Caco-2 (cell line): ENCODE measurements at regions not wholly inside any gene's neighbourhood (a gene's known extent, or its start where the extent isn't known, plus 50 kb on each side); places are given as distances from the start of the nearest gene placed in this dataset.

Experiments
- BruUV-seq: library from RNA; stranded (reverse); fragments of 400-500 nt; replicated peaks from 2 replicates; lab custom pipeline; 2021; lab: Mats Ljungman, UMichigan
- CTCF ChIA-PET: fragments of 300-600 bp; sonication (Branson Sonifier 250); formaldehyde crosslinking; loops from one replicate; lab custom pipeline; 2022; ENCODE audit warnings: antibody characterized with exemption; lab: Charles Lee
- POLR2A ChIA-PET: fragments of 300-600 bp; sonication (Branson Sonifier 250); formaldehyde crosslinking; loops from one replicate; lab custom pipeline; 2022; ENCODE audit warnings: antibody characterized with exemption; lab: Charles Lee
- DNase-seq, 2 experiments: peaks; one replicate each; pipeline versions ENCODE4 v3.0.0 to v3.0.0-alpha.2; 2020 to 2022
- H3K27me3 ChIP-seq: replicated peaks from 2 replicates; pipeline ENCODE4 v1.6.0; 2011; ENCODE audit warnings: low read length; ENCODE audit not compliant: control insufficient read depth, insufficient read depth
- H3K36me3 ChIP-seq: 2 replicates; pipeline ENCODE4 v1.5.1; 2011; ENCODE audit warnings: low read length; ENCODE audit not compliant: control insufficient read depth, insufficient read depth
- H3K4me1 ChIP-seq: fragments of 250-450 bp; sonication (Bioruptor Pico); 2 replicates; pipeline ENCODE4 v1.5.1; 2020; ENCODE audit warnings: mild to moderate bottlenecking
- H3K4me3 ChIP-seq: 2 replicates; pipeline ENCODE4 v1.5.1; 2011; ENCODE audit warnings: low read depth, mild to moderate bottlenecking, control low read depth, low read length
- H3K9me3 ChIP-seq: fragments of 250-450 bp; sonication (Bioruptor Pico); 2 replicates; pipeline ENCODE4 v1.5.1; 2020; ENCODE audit warnings: mild to moderate bottlenecking, moderate library complexity
- H3K27ac Mint-ChIP-seq: one replicate; pipeline ENCODE4 v1.8.0; 2022; ENCODE audit warnings: mixed read lengths; ENCODE audit not compliant: unreplicated experiment
- H3K27me3 Mint-ChIP-seq: one replicate; pipeline ENCODE4 v1.8.0; 2022; ENCODE audit warnings: mixed read lengths; ENCODE audit not compliant: insufficient read depth, unreplicated experiment
- H3K36me3 Mint-ChIP-seq: one replicate; pipeline ENCODE4 v1.8.0; 2022; ENCODE audit warnings: mild to moderate bottlenecking, mixed read lengths; ENCODE audit not compliant: insufficient read depth, unreplicated experiment
- H3K4me1 Mint-ChIP-seq: one replicate; pipeline ENCODE4 v1.8.0; 2022; ENCODE audit warnings: low read depth, mixed read lengths; ENCODE audit not compliant: unreplicated experiment
- H3K4me3 Mint-ChIP-seq: one replicate; pipeline ENCODE4 v1.8.0; 2022; ENCODE audit warnings: mild to moderate bottlenecking, moderate library complexity, mixed read lengths; ENCODE audit not compliant: unreplicated experiment
- H3K9me3 Mint-ChIP-seq: one replicate; pipeline ENCODE4 v1.8.0; 2022; ENCODE audit warnings: mixed read lengths; ENCODE audit not compliant: unreplicated experiment
- intact Hi-C: fragments of 100-400 bp; cut with micrococcal nuclease; formaldehyde crosslinking; loops from one replicate; pipeline ENCODE4 v1.10.0; 2022; ENCODE audit not compliant: unreplicated experiment
- TF ChIP-seq, protein P1 (sequence below), 2 experiments: fragments of 200-600 bp in 1 of 2; IDR thresholded peaks; 1 replicate in 1 of 2; 2 replicates in 1 of 2; pipeline versions ENCODE4 v1.5.1 to v1.8.0; 2011 to 2022; ENCODE audit warnings: antibody characterized with exemption in 1 of 2, control low read depth in 1 of 2, inconsistent platforms in 1 of 2, low read depth in 1 of 2, low read length in 1 of 2, mild to moderate bottlenecking in 1 of 2, moderate library complexity in 1 of 2; ENCODE audit not compliant: insufficient read depth in 1 of 2, severe bottlenecking in 1 of 2, unreplicated experiment in 1 of 2

DNA sequence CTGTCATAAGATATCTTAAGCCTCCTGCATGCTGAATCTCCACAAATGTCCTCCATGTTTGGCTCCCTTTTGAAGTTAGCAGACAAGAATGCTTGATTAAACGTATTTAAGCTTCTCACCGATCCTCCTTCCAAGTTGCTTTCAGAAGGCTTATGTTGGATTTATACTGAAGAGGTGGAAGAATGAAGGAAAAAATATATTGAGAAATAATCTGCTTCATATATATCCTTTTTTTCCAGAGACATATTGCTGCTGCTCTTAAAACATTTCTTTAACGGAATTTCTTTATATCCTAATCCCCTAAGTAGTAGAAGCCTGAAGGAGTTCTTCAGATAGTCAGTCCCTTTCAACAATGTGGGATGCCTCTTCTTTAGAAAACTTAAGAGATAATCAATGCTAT is 329.0 kb upstream of the MARCKS start:
- no peak overlapping the region for H3K27ac Mint-ChIP-seq
- ChIA-PET CTCF (no interaction called here), POLR2A (no interaction called here)
- no peaks in the 10 kb centered on the region for H3K27me3 ChIP-seq
- H3K36me3 ChIP-seq: no peaks in the 10 kb centered on the region
- no peak overlapping the region for H3K4me3 Mint-ChIP-seq
- BruUV-seq: no TSS peak
- H3K9me3 ChIP-seq: no peaks in the 10 kb centered on the region; the same call in 1 of the 2 replicates
- no peaks in the 10 kb centered on the region for H3K27me3 Mint-ChIP-seq
- H3K4me1 ChIP-seq: peaks cover 24% of the 10 kb centered on the region
- H3K9me3 Mint-ChIP-seq: no peaks in the 10 kb centered on the region
- TF ChIP-seq, protein P1, sequence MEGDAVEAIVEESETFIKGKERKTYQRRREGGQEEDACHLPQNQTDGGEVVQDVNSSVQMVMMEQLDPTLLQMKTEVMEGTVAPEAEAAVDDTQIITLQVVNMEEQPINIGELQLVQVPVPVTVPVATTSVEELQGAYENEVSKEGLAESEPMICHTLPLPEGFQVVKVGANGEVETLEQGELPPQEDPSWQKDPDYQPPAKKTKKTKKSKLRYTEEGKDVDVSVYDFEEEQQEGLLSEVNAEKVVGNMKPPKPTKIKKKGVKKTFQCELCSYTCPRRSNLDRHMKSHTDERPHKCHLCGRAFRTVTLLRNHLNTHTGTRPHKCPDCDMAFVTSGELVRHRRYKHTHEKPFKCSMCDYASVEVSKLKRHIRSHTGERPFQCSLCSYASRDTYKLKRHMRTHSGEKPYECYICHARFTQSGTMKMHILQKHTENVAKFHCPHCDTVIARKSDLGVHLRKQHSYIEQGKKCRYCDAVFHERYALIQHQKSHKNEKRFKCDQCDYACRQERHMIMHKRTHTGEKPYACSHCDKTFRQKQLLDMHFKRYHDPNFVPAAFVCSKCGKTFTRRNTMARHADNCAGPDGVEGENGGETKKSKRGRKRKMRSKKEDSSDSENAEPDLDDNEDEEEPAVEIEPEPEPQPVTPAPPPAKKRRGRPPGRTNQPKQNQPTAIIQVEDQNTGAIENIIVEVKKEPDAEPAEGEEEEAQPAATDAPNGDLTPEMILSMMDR (IDR thresholded peaks at IDR 0.05; ENCODE audit: insufficient read depth in 1 of 2, low read depth in 1 of 2, low read length in 1 of 2, severe bottlenecking in 1 of 2, unreplicated experiment in 1 of 2): no peak
- H3K4me3 ChIP-seq: no peak overlapping the region
- DNase-seq: no peak
- peaks cover 21% of the 10 kb centered on the region for H3K4me1 Mint-ChIP-seq
- intact Hi-C loops: loop anchor here (5.0 kb wide), 2 partner anchors 114 to 176 kb away; no protein-coding TSS in a partner anchor
- no peaks in the 10 kb centered on the region for H3K36me3 Mint-ChIP-seq

DNA sequence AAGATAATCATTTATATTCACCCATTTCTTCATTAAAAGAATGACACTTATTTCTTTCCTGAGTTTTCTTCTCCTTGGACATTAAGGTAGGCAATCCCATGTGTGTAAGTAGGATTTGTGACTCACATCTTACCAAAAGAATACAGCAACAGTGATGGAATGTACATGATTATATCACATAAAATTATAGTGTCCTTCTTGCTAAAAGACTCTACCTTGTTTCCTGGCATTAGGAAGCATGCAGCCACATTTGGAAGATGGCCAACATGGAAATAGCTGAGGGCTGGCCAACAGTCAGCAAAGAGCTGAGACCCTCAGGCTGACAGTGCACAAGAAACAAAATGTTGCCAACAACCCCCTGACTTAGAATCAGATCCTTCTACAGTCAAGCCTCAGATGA is 327.9 kb upstream of the MARCKS start:
- Mint-ChIP-seq H3K4me1 (peaks cover 19% of the 10 kb centered on the region), H3K4me3 (no peak overlapping the region), H3K27ac (no peak overlapping the region), H3K27me3 (no peaks in the 10 kb centered on the region), H3K9me3 (no peaks in the 10 kb centered on the region), H3K36me3 (no peaks in the 10 kb centered on the region)
- H3K4me1 ChIP-seq: peaks cover 21% of the 10 kb centered on the region
- POLR2A ChIA-PET: no interaction called here
- H3K36me3 ChIP-seq: no peaks in the 10 kb centered on the region
- H3K27me3 ChIP-seq: no peaks in the 10 kb centered on the region
- no peak overlapping the region for H3K4me3 ChIP-seq
- TF ChIP-seq, protein P1 (IDR thresholded peaks at IDR 0.05; ENCODE audit: insufficient read depth in 1 of 2, low read depth in 1 of 2, low read length in 1 of 2, severe bottlenecking in 1 of 2, unreplicated experiment in 1 of 2): no peak
- CTCF ChIA-PET: no interaction called here
- no peaks in the 10 kb centered on the region; the same call in 1 of the 2 replicates for H3K9me3 ChIP-seq
- intact Hi-C loops: loop anchor here (5.0 kb wide), 2 partner anchors 113 to 177 kb away; no protein-coding TSS in a partner anchor
- DNase-seq: no peak
- BruUV-seq: no TSS peak

DNA sequence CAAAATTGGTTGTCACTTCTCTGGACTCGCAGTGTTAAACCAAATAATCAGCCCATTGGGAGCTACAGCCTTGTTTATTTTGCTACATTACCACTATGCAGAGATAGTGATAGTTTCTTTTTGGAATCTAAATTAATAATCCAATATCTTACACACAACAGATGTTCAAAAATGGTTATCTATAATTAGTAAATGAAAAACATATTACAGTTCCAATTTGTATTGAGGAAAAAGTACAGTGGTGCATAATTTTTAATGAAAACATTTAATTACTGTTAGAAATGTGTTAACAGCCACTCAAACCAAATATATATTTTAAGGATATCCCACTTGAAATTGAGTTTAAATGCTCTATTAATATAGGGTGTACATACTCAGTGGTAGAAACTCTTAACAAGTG is 327.3 kb upstream of the MARCKS start:
- intact Hi-C loops: loop anchor here (5.0 kb wide), 2 partner anchors 112 to 178 kb away; no protein-coding TSS in a partner anchor

More for the DNA sequence above, 327.3 kb upstream of the MARCKS start:
- no peaks in the 10 kb centered on the region for H3K36me3 Mint-ChIP-seq
- no peaks in the 10 kb centered on the region for H3K9me3 Mint-ChIP-seq
- H3K9me3 ChIP-seq: no peaks in the 10 kb centered on the region; the same call in 1 of the 2 replicates
- H3K4me3 Mint-ChIP-seq: no peak overlapping the region
- TF ChIP-seq, protein P1 (IDR thresholded peaks at IDR 0.05; ENCODE audit: insufficient read depth in 1 of 2, low read depth in 1 of 2, low read length in 1 of 2, severe bottlenecking in 1 of 2, unreplicated experiment in 1 of 2): no peak
- no peaks in the 10 kb centered on the region for H3K27me3 Mint-ChIP-seq
- no peaks in the 10 kb centered on the region for H3K36me3 ChIP-seq
- no peak for DNase-seq
- no peak overlapping the region for H3K27ac Mint-ChIP-seq
- H3K4me1 ChIP-seq: peaks cover 14% of the 10 kb centered on the region
- H3K27me3 ChIP-seq: no peaks in the 10 kb centered on the region
- H3K4me1 Mint-ChIP-seq: peaks cover 12% of the 10 kb centered on the region
- CTCF ChIA-PET: interaction anchor here (0.5 kb wide), 1 partner anchor 587 kb away, joined by 3 read pairs; no protein-coding TSS in a partner anchor
- BruUV-seq: no TSS peak
- no peak overlapping the region for H3K4me3 ChIP-seq
- POLR2A ChIA-PET: no interaction called here
